ENCODE measurements at regions not wholly inside any gene's neighbourhood (a gene's known extent, or its start where the extent isn't known, plus 50 kb on each side); places are given as distances from the start of the nearest gene placed in this dataset.

- TF ChIP-seq, protein P1, sequence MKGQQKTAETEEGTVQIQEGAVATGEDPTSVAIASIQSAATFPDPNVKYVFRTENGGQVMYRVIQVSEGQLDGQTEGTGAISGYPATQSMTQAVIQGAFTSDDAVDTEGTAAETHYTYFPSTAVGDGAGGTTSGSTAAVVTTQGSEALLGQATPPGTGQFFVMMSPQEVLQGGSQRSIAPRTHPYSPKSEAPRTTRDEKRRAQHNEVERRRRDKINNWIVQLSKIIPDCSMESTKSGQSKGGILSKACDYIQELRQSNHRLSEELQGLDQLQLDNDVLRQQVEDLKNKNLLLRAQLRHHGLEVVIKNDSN (CRISPR knock-in tag; IDR thresholded peaks at IDR 0.05) = no peak
- TF ChIP-seq KAT7 (CRISPR knock-in tag; IDR thresholded peaks at IDR 0.05; ENCODE audit: borderline replicate concordance) (no peak), JAZF1 (CRISPR knock-in tag; IDR thresholded peaks at IDR 0.05) (no peak), ZNF671 (CRISPR knock-in tag; IDR thresholded peaks at IDR 0.05) (no peak)
- TF ChIP-seq, protein P2, sequence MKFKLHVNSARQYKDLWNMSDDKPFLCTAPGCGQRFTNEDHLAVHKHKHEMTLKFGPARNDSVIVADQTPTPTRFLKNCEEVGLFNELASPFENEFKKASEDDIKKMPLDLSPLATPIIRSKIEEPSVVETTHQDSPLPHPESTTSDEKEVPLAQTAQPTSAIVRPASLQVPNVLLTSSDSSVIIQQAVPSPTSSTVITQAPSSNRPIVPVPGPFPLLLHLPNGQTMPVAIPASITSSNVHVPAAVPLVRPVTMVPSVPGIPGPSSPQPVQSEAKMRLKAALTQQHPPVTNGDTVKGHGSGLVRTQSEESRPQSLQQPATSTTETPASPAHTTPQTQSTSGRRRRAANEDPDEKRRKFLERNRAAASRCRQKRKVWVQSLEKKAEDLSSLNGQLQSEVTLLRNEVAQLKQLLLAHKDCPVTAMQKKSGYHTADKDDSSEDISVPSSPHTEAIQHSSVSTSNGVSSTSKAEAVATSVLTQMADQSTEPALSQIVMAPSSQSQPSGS (CRISPR knock-in tag; IDR thresholded peaks at IDR 0.05; ENCODE audit: borderline replicate concordance, low read depth) = no peak
Observed at GRCh38 chr2:175688243-175688642, 313.8 kb downstream of the LNPK start (continued).

DNA sequence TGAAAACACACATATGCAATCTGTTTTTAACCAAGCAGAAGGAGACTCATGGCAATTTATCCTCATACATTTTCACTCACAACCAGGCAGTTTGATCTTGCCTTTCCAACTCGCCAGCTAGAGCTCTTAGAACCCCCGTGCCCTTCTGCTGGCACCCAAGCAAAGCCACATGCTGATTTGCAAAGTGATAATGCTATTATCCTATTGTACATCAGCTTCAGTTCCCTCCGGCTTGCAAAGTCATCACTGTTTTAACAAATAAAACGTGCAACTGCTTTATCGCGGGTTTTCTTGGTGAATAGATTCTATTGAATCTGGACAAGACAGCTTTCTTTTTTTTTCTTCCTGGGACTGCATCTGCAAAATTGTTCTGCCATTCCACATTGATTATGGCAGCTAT, 314.6 kb downstream of the LNPK start:
- Mint-ChIP-seq H3K27me3 (ENCODE audit: low read depth) (no peaks in the 10 kb centered on the region), H3K4me1 (peaks cover 2% of the 10 kb centered on the region; the same call in 1 of the 2 replicates), H3K27ac (no peak overlapping the region), H3K36me3 (no peaks in the 10 kb centered on the region), H3K9me3 (no peaks in the 10 kb centered on the region), H3K4me3 (no peak overlapping the region)
- POLR2A ChIA-PET = no interaction called here
- CTCF ChIA-PET = interaction anchor here (0.9 to 1.2 kb wide), 3 partner anchors 187 to 411 kb away, joined by 3 read pairs; no protein-coding TSS in a partner anchor
- ATAC-seq = no peak
- TF ChIP-seq GTF2I (CRISPR knock-in tag; conservative IDR thresholded peaks at IDR 0.05) (no peak), EMX1 (CRISPR knock-in tag; IDR thresholded peaks at IDR 0.05) (no peak), CBFB (CRISPR knock-in tag; IDR thresholded peaks at IDR 0.05; ENCODE audit: low read depth) (no peak), CREM (CRISPR knock-in tag; IDR thresholded peaks at IDR 0.05) (no peak), NFATC4 (CRISPR knock-in tag; IDR thresholded peaks at IDR 0.05) (no peak)
- no peak for DNase-seq (ENCODE audit: low spot score)

DNA sequence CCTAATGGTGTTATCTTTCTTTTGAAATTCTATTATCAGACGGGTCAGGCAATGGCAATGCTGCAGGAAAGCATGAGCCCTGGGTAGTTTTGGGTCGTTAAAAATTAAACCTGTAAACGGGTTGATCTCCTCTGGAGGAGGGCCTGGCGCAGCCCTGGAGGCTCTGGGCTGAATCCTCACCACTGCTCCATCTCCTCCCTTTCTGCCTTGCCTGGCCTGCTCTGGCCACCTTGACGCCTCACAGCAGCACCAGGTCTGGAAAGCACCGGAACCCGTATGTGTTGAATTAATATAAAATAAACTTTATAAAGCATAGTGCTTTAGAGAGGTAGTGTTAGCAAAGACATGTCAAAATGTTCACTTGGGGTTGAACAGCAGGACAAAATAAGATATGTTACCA, 316.1 kb downstream of the LNPK start:
- ATAC-seq = no peak
- no peak overlapping the region for H3K27ac Mint-ChIP-seq
- no peaks in the 10 kb centered on the region for H3K9me3 Mint-ChIP-seq
- no peak overlapping the region for H3K4me3 Mint-ChIP-seq
- H3K4me1 Mint-ChIP-seq = peaks cover 2% of the 10 kb centered on the region; the same call in 1 of the 2 replicates
- no peaks in the 10 kb centered on the region for H3K27me3 Mint-ChIP-seq (ENCODE audit: low read depth)
- POLR2A ChIA-PET = no interaction called here
- DNase-seq (ENCODE audit: low spot score) = no peak
- TF ChIP-seq IRF1 (CRISPR knock-in tag; IDR thresholded peaks at IDR 0.05) (no peak), SMAD4 (CRISPR knock-in tag; IDR thresholded peaks at IDR 0.05) (no peak), NR1H2 (CRISPR knock-in tag; IDR thresholded peaks at IDR 0.05) (no peak), IRF2 (CRISPR knock-in tag; IDR thresholded peaks at IDR 0.05; ENCODE audit: borderline replicate concordance, low read depth) (no peak), ESRRA (CRISPR knock-in tag; IDR thresholded peaks at IDR 0.05; ENCODE audit: borderline replicate concordance) (no peak), CBFB (CRISPR knock-in tag; IDR thresholded peaks at IDR 0.05; ENCODE audit: low read depth) (no peak), ATF1 (CRISPR knock-in tag; IDR thresholded peaks at IDR 0.05) (no peak), ELF4 (CRISPR knock-in tag; IDR thresholded peaks at IDR 0.05; ENCODE audit: low read depth) (no peak), NFE2L1 (CRISPR knock-in tag; IDR thresholded peaks at IDR 0.05) (no peak), CREM (CRISPR knock-in tag; IDR thresholded peaks at IDR 0.05) (no peak), ETV6 (CRISPR knock-in tag; IDR thresholded peaks at IDR 0.05) (no peak)
- TF ChIP-seq, protein P3, sequence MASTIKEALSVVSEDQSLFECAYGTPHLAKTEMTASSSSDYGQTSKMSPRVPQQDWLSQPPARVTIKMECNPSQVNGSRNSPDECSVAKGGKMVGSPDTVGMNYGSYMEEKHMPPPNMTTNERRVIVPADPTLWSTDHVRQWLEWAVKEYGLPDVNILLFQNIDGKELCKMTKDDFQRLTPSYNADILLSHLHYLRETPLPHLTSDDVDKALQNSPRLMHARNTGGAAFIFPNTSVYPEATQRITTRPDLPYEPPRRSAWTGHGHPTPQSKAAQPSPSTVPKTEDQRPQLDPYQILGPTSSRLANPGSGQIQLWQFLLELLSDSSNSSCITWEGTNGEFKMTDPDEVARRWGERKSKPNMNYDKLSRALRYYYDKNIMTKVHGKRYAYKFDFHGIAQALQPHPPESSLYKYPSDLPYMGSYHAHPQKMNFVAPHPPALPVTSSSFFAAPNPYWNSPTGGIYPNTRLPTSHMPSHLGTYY (CRISPR knock-in tag; IDR thresholded peaks at IDR 0.05) = no peak
- TF ChIP-seq, protein P4, sequence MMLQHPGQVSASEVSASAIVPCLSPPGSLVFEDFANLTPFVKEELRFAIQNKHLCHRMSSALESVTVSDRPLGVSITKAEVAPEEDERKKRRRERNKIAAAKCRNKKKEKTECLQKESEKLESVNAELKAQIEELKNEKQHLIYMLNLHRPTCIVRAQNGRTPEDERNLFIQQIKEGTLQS (CRISPR knock-in tag; conservative IDR thresholded peaks at IDR 0.05) = no peak
- H3K36me3 Mint-ChIP-seq = no peaks in the 10 kb centered on the region
- CTCF ChIA-PET = no interaction called here
